HCT116 (cell line): ENCODE measurements at regions not wholly inside any gene's neighbourhood (a gene's known extent, or its start where the extent isn't known, plus 50 kb on each side); places are given as distances from the start of the nearest gene placed in this dataset.

Experiments
- CTCF ChIP-seq, 3 experiments: fragments of 200-600 bp in 1 of 3; sonication (generic) in 1 of 3; IDR thresholded peaks in 2 of 3; conservative IDR thresholded peaks in 1 of 3; 2 replicates each; pipeline ENCODE4 v1.5.1; 2012 to 2017; ENCODE audit warnings: low read depth in 2 of 3, low read length in 2 of 3, antibody characterized with exemption in 1 of 3, borderline replicate concordance in 1 of 3, control low read depth in 1 of 3, mild to moderate bottlenecking in 1 of 3, mixed read lengths in 1 of 3, mixed run types in 1 of 3, moderate library complexity in 1 of 3; ENCODE audit not compliant: insufficient read depth in 1 of 3
- EZH2 ChIP-seq: fragments of 200-600 bp; sonication (generic); IDR thresholded peaks from 2 replicates; pipeline ENCODE4 v1.6.1; 2017; ENCODE audit warnings: antibody characterized with exemption, mixed run types
- POLR2A ChIP-seq: IDR thresholded peaks from 2 replicates; pipeline ENCODE4 v1.7.0; 2011; ENCODE audit warnings: borderline replicate concordance; ENCODE audit not compliant: insufficient read depth, insufficient read length; ENCODE audit errors: extremely low read depth
- RAD21 ChIP-seq: IDR thresholded peaks from 2 replicates; pipeline ENCODE4 v1.6.1; 2012; ENCODE audit warnings: low read depth, mild to moderate bottlenecking

- TF ChIP-seq CTCF (IDR thresholded peaks at IDR 0.05 in 2 of 3, conservative IDR thresholded peaks at IDR 0.05 in 1 of 3; ENCODE audit: borderline replicate concordance in 1 of 3, insufficient read depth in 1 of 3, low read depth in 2 of 3, low read length in 2 of 3) (no peak), POLR2A (no peak), EZH2 (no peak), RAD21 (no peak)
Observed at GRCh38 chr11:103628121-103628520, 408.3 kb upstream of the DDI1 start.
